GM12878 (cell line): ENCODE measurements at regions not wholly inside any gene's neighbourhood (a gene's known extent, or its start where the extent isn't known, plus 50 kb on each side); places are given as distances from the start of the nearest gene placed in this dataset.

Experiments
- BHLHE40 ChIP-seq, 2 experiments: fragments of 450-650 bp in 1 of 2; IDR thresholded peaks; 2 replicates each; pipeline ENCODE4 v1.6.1; 2011 to 2017; ENCODE audit warnings: low read depth in 2 of 2, borderline replicate concordance in 1 of 2, improper control_type of control experiment in 1 of 2, low read length in 1 of 2, mild to moderate bottlenecking in 1 of 2
- CEBPB ChIP-seq, 2 experiments: fragments of 150-350 bp in 1 of 2; IDR thresholded peaks; 2 replicates each; pipeline ENCODE4 v1.6.1; 2012 to 2014; ENCODE audit warnings: low read depth in 2 of 2, low read length in 2 of 2, borderline replicate concordance in 1 of 2, inconsistent platforms in 1 of 2
- CREB1 ChIP-seq: IDR thresholded peaks from 2 replicates; pipeline ENCODE4 v1.6.1; 2012; ENCODE audit warnings: low read depth, mild to moderate bottlenecking, inconsistent platforms
- ESRRA ChIP-seq: IDR thresholded peaks from 2 replicates; pipeline ENCODE4 v1.6.1; 2012; ENCODE audit warnings: mild to moderate bottlenecking, low read length, improper control_type of control experiment
- FOXK2 ChIP-seq: fragments of 450-650 bp; IDR thresholded peaks from 2 replicates; pipeline ENCODE4 v1.6.1; 2017; ENCODE audit warnings: mild to moderate bottlenecking, moderate library complexity
- MYC ChIP-seq: IDR thresholded peaks from 2 replicates; pipeline ENCODE4 v1.6.1; 2011; ENCODE audit warnings: mild to moderate bottlenecking, low read length, moderate library complexity, inconsistent platforms; ENCODE audit not compliant: insufficient read depth, insufficient replicate concordance, insufficient read length, severe bottlenecking
- POLR2A ChIP-seq: IDR thresholded peaks from 2 replicates; pipeline ENCODE4 v1.6.1; 2011; ENCODE audit warnings: low read depth, mild to moderate bottlenecking, low read length
- POLR2AphosphoS2 ChIP-seq: IDR thresholded peaks from 2 replicates; pipeline ENCODE4 v1.6.1; 2011; ENCODE audit warnings: low read depth, mild to moderate bottlenecking, low read length, improper control_type of control experiment, moderate library complexity
- POLR2AphosphoS5 ChIP-seq: IDR thresholded peaks from 2 replicates; pipeline ENCODE4 v1.6.1; 2011; ENCODE audit warnings: mild to moderate bottlenecking, low read length, inconsistent platforms
- RELA ChIP-seq: fragments of 450-650 bp; IDR thresholded peaks from 2 replicates; pipeline ENCODE4 v1.8.0; 2014; ENCODE audit warnings: borderline replicate concordance; ENCODE audit not compliant: partially characterized antibody
- RFX5 ChIP-seq: IDR thresholded peaks from 2 replicates; pipeline ENCODE4 v1.6.1; 2011; ENCODE audit warnings: low read depth, low read length, improper control_type of control experiment
- TF ChIP-seq, protein P1 (sequence below), 3 experiments: IDR thresholded peaks in 2 of 3; conservative IDR thresholded peaks in 1 of 3; 2 replicates each; pipeline ENCODE4 v1.5.1; 2011; ENCODE audit warnings: low read depth in 3 of 3, low read length in 3 of 3, mild to moderate bottlenecking in 3 of 3, control low read depth in 2 of 3, moderate library complexity in 2 of 3, inconsistent platforms in 1 of 3, mixed read lengths in 1 of 3; ENCODE audit not compliant: control insufficient read depth in 2 of 3, insufficient read depth in 1 of 3; ENCODE audit errors: extremely low read depth in 1 of 3
- TF ChIP-seq, protein P2 (sequence below): IDR thresholded peaks from 2 replicates; pipeline ENCODE4 v1.6.1; 2012; ENCODE audit warnings: low read length, inconsistent platforms

DNA sequence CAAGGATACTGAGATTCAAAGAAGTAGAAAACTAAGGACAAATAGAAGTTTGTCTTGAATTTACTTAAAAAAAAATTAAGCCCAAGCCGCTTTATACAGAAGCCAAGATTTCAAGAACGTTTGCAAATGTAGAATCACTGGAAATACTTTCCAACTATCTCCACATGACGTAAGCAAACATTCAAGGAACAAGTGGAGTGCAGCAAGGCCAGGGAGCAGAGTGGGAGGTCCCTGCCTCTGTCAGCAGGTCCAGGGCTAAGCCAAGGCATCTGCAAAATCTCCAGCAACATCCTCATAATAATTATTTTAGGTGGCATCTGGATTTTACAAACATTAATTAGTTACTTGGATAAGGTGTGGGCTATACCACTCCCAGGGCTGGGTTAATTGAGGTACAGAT is 60.1 kb upstream of the AKIRIN2 start:
- TF ChIP-seq ESRRA = no peak
- no peak for TF ChIP-seq POLR2AphosphoS2
- no peak for TF ChIP-seq MYC
- TF ChIP-seq RFX5 = no peak
- TF ChIP-seq RELA = no peak
- TF ChIP-seq, protein P1, sequence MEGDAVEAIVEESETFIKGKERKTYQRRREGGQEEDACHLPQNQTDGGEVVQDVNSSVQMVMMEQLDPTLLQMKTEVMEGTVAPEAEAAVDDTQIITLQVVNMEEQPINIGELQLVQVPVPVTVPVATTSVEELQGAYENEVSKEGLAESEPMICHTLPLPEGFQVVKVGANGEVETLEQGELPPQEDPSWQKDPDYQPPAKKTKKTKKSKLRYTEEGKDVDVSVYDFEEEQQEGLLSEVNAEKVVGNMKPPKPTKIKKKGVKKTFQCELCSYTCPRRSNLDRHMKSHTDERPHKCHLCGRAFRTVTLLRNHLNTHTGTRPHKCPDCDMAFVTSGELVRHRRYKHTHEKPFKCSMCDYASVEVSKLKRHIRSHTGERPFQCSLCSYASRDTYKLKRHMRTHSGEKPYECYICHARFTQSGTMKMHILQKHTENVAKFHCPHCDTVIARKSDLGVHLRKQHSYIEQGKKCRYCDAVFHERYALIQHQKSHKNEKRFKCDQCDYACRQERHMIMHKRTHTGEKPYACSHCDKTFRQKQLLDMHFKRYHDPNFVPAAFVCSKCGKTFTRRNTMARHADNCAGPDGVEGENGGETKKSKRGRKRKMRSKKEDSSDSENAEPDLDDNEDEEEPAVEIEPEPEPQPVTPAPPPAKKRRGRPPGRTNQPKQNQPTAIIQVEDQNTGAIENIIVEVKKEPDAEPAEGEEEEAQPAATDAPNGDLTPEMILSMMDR (IDR thresholded peaks at IDR 0.05 in 2 of 3, conservative IDR thresholded peaks at IDR 0.05 in 1 of 3; ENCODE audit: control insufficient read depth in 2 of 3, extremely low read depth in 1 of 3, insufficient read depth in 1 of 3, low read depth in 3 of 3, low read length in 3 of 3) = no peak
- TF ChIP-seq BHLHE40 (IDR thresholded peaks at IDR 0.05; ENCODE audit: borderline replicate concordance in 1 of 2, low read depth in 2 of 2, low read length in 1 of 2) = no peak
- no peak for TF ChIP-seq CREB1
- TF ChIP-seq, protein P2, sequence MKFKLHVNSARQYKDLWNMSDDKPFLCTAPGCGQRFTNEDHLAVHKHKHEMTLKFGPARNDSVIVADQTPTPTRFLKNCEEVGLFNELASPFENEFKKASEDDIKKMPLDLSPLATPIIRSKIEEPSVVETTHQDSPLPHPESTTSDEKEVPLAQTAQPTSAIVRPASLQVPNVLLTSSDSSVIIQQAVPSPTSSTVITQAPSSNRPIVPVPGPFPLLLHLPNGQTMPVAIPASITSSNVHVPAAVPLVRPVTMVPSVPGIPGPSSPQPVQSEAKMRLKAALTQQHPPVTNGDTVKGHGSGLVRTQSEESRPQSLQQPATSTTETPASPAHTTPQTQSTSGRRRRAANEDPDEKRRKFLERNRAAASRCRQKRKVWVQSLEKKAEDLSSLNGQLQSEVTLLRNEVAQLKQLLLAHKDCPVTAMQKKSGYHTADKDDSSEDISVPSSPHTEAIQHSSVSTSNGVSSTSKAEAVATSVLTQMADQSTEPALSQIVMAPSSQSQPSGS = no peak
- no peak for TF ChIP-seq POLR2AphosphoS5
- no peak for TF ChIP-seq CEBPB (IDR thresholded peaks at IDR 0.05; ENCODE audit: borderline replicate concordance in 1 of 2, low read depth in 2 of 2, low read length in 2 of 2)
- TF ChIP-seq FOXK2 = no peak
- no peak for TF ChIP-seq POLR2A
